GM19452 (cell line): ENCODE measurements at regions not wholly inside any gene's neighbourhood (a gene's known extent, or its start where the extent isn't known, plus 50 kb on each side); places are given as distances from the start of the nearest gene placed in this dataset.

Source experiments
- ATAC-seq: cut with Tn5 transposase; IDR thresholded peaks from one replicate; pipeline ENCODE4 v1.9.1; 2021; ENCODE audit not compliant: unreplicated experiment

GRCh38 chr10:58016614-58017013 lies 251.1 kb downstream of the IPMK start:
- no peak for ATAC-seq

DNA sequence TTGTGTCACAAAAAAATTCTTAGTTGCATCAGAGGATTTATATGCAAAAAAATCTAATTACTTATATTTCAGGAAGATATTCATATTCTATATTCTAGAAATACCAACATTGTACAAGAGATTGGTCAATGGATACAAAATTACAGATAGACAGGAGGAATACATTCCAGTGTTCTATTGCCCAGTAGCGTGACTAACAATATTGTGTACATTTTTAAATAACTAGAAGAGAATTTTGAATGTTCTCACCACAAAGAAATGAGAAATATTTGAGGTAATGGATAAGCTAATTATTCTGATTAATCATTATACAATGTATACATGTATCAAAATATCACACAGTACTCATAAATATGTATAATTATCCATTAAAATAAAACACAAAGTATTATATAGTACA lies 253.3 kb downstream of the IPMK start:
- no peak for ATAC-seq

DNA sequence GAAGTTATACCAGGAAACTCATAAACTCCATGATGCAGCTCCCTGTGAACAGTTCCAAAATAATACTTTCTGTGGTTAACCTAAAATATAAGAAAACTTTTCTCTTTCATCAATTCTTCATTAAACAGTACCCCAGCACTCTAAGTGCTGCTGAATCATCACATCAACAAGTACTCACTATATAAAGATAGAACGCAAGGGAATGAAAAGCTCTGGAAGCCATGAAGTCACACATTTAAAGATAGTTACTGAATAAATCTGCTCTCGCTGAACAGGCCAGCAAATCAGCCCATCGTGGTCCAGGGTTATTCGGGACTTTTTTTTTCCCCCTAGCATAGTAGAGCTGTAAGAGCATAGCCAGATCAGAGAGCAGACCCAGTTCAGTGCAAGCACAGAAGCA lies 254.3 kb downstream of the IPMK start:
- no peak for ATAC-seq

DNA sequence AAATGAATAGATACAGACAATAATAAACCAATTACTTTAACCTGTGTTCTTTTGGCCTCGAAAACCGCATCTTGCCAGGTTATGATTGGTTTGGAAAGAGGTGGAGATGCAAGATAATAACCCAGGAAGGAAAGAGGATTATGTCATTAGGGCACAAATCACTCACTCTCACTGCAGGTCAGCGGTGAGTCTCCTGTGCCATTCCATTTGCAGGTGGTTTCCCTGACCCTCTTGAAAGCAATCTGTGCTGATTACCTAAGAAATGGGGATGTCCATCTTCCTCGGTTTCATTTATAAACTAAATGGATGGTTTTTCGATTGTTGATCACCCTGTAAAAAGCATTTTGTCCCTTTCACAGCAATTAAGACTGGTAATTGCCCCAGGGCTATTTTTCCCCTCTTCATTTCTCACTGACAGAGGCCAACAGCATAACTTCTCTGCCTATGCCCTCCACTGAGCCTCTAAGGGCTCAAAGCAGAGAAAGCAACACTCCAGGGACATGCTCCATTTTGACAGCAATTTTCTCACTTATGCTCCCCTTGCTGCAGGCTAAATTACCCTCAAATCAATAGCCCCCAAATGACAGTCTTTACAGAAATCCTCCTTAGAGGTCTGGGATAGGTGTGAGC lies 257.5 kb downstream of the IPMK start:
- ATAC-seq = no peak

DNA sequence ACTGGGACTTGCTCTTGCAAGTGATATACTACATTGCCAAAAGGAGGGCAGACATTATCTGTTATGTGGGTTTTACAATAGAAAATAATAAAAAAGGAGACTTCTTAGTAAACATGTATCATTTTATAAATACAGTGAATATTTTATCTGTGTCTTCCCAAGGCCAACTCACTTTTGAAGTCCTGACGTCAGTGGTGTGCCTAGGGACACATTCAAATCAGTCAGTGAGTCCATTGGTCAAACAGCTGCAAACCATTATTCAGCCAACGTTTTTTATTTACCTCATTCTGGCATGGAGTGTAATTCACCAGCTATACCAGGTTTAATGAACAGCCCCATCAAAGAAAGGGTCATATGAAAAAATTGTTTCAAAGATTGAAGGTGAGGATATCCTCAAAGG lies 263.7 kb downstream of the IPMK start:
- no peak for ATAC-seq

DNA sequence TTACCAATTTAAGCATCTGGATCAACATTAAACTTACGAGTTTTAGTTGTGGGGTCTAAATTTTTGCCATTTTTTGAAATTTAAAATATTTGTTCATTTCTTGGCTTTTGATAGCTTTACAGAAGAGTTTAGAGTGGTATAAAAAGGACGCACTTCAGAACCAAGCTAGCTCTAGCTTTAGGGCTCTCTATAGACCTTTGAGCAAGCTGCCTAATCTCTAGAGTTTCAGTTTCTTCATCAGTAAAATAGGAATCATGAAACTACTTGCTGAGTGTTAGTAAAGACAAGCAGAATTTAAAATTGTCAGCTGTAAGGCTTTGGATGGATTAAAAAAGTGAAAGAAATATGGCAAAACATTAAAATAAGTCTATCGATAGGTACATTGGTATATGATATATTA lies 266.5 kb downstream of the IPMK start:
- ATAC-seq = no peak

DNA sequence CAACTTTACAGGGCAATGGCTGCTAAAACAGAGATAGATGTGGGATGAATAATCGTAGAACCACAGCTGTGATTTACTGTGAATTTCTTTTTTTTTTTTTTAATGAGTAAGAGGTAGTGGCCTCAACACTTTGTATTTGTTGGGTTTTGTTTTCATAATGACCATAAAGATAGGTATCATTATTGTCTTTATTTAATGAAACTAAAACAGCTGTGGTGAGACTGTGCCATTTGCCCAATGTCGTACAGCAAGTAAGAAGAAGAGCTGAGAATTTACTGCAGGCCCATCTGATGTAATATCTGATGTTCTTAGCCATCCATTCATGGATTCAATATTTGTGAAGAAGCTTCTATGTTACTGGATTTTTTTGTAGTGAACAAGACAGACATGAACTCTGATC lies 271.2 kb downstream of the IPMK start:
- ATAC-seq = no peak

GRCh38 chr10:57993302-57993701 lies 274.4 kb downstream of the IPMK start:
- ATAC-seq = no peak

DNA sequence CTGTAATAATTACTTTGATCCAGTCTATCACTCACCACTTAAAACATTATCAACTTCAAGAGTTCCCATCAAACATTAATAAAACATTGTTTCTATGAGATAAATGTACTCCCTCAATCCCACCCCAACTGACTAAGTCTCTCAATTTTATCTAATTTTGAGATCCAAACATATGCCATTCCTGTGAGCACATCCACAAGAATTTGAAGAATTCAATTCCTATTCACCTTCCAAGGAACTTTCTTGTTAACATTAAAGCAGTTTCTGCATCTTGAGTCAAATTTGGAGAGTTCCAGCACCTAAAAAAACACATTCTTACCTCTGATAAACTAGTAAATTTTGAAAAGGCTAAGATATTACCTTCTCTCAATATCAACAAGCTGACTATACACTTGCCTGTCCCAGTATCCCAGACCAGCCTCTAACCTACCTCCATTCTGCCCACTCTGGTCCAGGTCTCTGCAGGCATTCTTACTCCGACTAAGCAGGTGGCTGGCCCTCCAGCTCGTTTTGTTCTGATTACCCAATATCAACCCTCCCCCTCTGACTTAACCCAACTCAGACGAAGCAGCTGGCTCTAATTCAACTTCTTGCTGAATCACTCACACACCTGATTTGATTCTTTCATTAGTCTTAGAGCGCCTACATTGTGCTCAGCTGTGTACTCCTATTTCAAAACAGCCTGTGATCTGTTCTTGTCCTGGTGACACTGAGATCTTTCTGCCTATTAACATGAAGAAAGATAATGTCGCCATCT lies 275.2 kb downstream of the IPMK start:
- no peak for ATAC-seq

DNA sequence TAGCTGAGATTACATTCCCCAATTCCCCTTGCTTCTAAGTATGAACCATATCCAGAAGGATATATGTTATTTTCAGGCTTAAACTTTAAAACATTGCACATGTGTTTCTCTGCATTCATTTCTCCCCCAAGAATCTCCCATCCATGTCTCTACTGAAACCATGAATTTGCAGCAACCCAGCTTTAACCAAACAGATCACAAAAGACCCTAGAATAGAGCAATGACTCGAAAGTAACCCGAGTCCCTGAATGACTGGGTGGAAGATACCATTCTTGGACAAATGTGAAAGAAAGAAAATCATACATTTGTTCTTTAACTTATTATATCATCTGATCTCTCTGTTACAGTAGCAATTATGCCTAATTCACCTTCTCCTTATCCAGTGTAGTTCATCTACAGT lies 278.7 kb downstream of the IPMK start:
- no peak for ATAC-seq

- ATAC-seq = no peak
These were observed 280.5 kb downstream of the IPMK start for GRCh38 chr10:57987055-57987721.

- ATAC-seq = no peak
These were observed 281.3 kb downstream of the IPMK start for GRCh38 chr10:57986422-57986821.

DNA sequence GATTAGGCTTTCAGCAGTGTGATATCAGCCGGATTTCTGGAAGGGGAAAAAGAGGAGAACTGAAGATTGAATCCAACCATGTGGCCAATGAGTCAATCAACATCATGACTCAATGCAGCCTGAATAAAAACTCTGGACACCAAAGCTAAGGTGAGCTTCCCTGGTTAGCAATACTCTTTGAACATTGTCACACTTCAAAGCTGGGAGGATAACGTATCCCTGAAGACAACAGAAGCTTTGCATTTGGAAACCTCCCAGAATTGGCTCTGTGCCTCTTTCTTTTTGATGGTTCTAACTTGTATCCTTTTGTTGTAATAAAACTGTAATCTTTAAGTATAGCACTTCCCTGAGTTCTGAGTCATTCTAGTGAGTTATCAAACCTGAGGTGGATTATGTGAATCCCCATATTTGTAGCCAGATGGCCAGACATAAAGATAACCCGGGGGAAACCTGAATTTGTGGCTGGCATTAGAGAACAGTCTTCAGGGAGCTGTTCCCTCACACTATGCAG lies 284.4 kb downstream of the IPMK start:
- no peak for ATAC-seq

- no peak for ATAC-seq
These were observed 285.6 kb downstream of the IPMK start for GRCh38 chr10:57982091-57982490.

DNA sequence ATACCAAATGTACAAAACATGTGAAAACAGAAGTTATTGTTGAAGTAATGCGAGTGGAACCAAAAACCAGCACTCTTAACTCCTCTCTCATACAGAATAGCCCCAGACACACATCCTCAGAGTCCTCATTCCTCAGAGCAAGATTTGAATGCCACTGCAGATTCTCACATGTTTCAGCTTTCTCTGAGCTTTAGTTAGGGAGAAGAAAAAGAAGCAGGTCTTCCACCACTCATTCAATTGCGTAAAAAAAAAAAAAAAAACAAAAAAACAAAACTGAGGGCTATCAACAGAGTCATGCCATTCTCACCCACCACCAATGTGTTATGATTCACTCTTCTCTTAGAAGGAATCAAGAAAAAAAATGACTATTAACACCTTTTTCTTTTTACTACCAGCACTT lies 287.7 kb downstream of the IPMK start:
- no peak for ATAC-seq

GRCh38 chr10:57979491-57979890 lies 288.2 kb downstream of the IPMK start:
- ATAC-seq = no peak

GRCh38 chr10:57977262-57977661 lies 290.4 kb downstream of the IPMK start:
- ATAC-seq = no peak

- no peak for ATAC-seq
These were observed 294.2 kb downstream of the IPMK start for GRCh38 chr10:57973451-57973850.

- ATAC-seq = no peak
These were observed 294.9 kb downstream of the IPMK start for GRCh38 chr10:57972783-57973182.

DNA sequence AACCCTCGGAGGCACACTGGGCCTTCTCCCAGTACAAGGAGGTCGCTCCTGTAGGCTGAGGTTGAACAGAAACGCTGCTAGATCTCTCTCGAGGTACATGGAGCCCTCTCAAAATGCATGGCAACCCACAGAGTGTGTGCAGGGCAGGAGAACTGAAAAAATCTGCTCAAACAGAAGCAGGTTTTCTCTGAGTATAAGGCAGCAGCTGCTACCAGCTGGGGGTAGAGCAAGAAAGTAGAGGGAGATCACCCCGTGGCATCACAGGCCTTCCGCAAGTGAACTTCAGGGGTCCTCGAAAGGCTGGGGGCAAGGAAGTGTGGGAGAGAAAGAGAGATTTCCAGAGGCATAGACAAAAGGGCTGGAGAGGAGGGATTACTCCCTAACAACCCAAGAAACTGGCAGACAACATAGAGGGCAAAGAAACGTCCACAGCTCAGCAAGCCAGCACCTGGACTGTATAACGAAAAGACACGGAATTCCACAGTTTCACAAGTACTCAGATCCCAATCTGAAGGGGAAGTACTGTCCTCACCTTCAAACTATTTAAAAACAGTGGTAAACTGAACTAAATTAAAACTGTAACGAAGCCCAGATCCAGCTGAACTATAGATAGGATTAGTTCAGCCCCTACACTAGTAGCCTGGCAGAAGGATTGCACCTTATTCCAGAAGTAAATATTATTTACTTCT lies 299.2 kb downstream of the IPMK start:
- ATAC-seq = no peak

GRCh38 chr10:57964351-57964750 lies 303.3 kb downstream of the IPMK start:
- no peak for ATAC-seq

DNA sequence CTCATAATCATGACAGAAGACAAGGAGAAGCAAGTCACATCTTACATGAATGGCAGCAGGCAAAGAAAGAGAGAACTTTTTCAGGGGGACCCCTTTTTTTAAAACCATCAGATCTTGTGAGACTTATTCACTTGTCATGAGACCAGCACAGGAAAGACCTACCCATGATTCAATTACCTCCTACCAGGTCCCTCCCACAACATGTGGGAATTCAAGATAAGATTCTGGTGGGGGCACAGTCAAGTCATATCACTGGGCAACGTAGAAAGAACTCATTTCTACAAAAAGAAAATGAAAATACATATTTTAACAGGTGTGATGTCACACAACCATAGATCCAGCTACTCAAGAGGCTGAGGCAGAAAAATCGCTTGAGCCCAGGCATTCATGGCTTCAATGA lies 304.1 kb downstream of the IPMK start:
- no peak for ATAC-seq
